A549 (cell line): ENCODE measurements at regions not wholly inside any gene's neighbourhood (a gene's known extent, or its start where the extent isn't known, plus 50 kb on each side); places are given as distances from the start of the nearest gene placed in this dataset.

Experiments
- FOSB ChIP-seq: fragments of 250-450 bp; sonication (Bioruptor Pico); IDR thresholded peaks from 2 replicates; pipeline ENCODE4 v1.5.0; 2020; ENCODE audit warnings: mild to moderate bottlenecking, moderate library complexity
- HOXB5 ChIP-seq: fragments of 250-450 bp; sonication (Bioruptor Pico); IDR thresholded peaks from 2 replicates; pipeline ENCODE4 v1.5.0; 2020; ENCODE audit warnings: mild to moderate bottlenecking, moderate library complexity
- JUN ChIP-seq, 2 experiments: fragments of >200 bp; sonication (Bioruptor Twin); formaldehyde crosslinking; IDR thresholded peaks; 2 replicates in 1 of 2; 3 replicates in 1 of 2; pipeline ENCODE4 v1.6.1; 2016 to 2017
- MAZ ChIP-seq: fragments of 150-350 bp; IDR thresholded peaks from 2 replicates; pipeline ENCODE4 v1.6.1; 2014; ENCODE audit warnings: antibody characterized with exemption, low read depth, low read length, borderline replicate concordance
- NFE2L2 ChIP-seq: fragments of 150-350 bp; conservative IDR thresholded peaks from 2 replicates; pipeline ENCODE4 v1.6.1; 2014; ENCODE audit warnings: low read length
- POLR2A ChIP-seq: IDR thresholded peaks from 2 replicates; pipeline ENCODE4 v1.6.1; 2012; ENCODE audit warnings: mild to moderate bottlenecking, low read length
- RCOR1 ChIP-seq: fragments of 150-350 bp; IDR thresholded peaks from 2 replicates; pipeline ENCODE4 v1.6.1; 2014; ENCODE audit warnings: antibody characterized with exemption, low read length, low read depth
- TP53 ChIP-seq: fragments of 250-450 bp; sonication (Bioruptor Pico); IDR thresholded peaks from 2 replicates; pipeline ENCODE4 v1.5.0; 2021; ENCODE audit warnings: mild to moderate bottlenecking, moderate library complexity
- TF ChIP-seq, protein P1 (sequence below): fragments of >200 bp; sonication (Bioruptor Twin); formaldehyde crosslinking; IDR thresholded peaks from 3 replicates; pipeline ENCODE4 v1.5.1; 2016
- TF ChIP-seq, protein P2 (sequence below): IDR thresholded peaks from 2 replicates; pipeline ENCODE4 v1.6.1; 2012
- TF ChIP-seq, protein P3 (sequence below): IDR thresholded peaks from 2 replicates; pipeline ENCODE4 v1.6.1; 2012; ENCODE audit warnings: low read depth, borderline replicate concordance

DNA sequence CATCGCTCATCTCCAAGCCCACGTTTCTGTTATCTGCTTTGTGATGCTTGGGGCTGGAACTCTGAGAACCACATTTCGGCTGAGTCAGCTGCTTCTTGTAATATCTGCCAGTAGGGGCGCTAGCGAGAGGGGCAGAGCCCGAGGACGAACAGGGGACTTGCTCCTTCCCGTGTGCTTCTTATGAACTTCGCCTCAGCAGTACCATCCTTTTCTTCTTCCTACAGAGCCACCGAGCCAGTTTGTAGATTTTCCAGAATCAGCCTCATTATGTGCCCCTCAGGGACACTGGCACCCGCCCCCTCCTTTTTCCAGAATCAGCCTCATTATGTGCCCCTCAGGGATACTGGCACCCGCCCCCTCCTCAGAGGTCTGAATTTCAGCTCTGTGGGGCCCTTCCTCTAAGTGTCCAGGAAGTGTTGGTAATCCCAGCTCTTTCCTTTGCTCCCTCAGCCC, 441.7 kb upstream of the RASGEF1B start:
- TF ChIP-seq, protein P1, sequence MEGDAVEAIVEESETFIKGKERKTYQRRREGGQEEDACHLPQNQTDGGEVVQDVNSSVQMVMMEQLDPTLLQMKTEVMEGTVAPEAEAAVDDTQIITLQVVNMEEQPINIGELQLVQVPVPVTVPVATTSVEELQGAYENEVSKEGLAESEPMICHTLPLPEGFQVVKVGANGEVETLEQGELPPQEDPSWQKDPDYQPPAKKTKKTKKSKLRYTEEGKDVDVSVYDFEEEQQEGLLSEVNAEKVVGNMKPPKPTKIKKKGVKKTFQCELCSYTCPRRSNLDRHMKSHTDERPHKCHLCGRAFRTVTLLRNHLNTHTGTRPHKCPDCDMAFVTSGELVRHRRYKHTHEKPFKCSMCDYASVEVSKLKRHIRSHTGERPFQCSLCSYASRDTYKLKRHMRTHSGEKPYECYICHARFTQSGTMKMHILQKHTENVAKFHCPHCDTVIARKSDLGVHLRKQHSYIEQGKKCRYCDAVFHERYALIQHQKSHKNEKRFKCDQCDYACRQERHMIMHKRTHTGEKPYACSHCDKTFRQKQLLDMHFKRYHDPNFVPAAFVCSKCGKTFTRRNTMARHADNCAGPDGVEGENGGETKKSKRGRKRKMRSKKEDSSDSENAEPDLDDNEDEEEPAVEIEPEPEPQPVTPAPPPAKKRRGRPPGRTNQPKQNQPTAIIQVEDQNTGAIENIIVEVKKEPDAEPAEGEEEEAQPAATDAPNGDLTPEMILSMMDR: peak; percentile 37
- no peak for TF ChIP-seq POLR2A
- TF ChIP-seq, protein P2, sequence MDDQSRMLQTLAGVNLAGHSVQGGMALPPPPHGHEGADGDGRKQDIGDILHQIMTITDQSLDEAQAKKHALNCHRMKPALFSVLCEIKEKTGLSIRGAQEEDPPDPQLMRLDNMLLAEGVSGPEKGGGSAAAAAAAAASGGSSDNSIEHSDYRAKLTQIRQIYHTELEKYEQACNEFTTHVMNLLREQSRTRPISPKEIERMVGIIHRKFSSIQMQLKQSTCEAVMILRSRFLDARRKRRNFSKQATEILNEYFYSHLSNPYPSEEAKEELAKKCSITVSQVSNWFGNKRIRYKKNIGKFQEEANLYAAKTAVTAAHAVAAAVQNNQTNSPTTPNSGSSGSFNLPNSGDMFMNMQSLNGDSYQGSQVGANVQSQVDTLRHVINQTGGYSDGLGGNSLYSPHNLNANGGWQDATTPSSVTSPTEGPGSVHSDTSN: no peak
- TF ChIP-seq RCOR1: no peak
- TF ChIP-seq FOSB (CRISPR knock-in tag): no peak
- TF ChIP-seq TP53 (CRISPR knock-in tag): no peak
- no peak for TF ChIP-seq MAZ
- no peak for TF ChIP-seq HOXB5 (CRISPR knock-in tag)
- TF ChIP-seq NFE2L2: no peak
- TF ChIP-seq JUN (IDR thresholded peaks at IDR 0.05): no peak
- TF ChIP-seq, protein P3, sequence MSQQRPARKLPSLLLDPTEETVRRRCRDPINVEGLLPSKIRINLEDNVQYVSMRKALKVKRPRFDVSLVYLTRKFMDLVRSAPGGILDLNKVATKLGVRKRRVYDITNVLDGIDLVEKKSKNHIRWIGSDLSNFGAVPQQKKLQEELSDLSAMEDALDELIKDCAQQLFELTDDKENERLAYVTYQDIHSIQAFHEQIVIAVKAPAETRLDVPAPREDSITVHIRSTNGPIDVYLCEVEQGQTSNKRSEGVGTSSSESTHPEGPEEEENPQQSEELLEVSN: no peak
